IMR-90 (cell line): ENCODE measurements at regions not wholly inside any gene's neighbourhood (a gene's known extent, or its start where the extent isn't known, plus 50 kb on each side); places are given as distances from the start of the nearest gene placed in this dataset.

Source experiments
- ATAC-seq: fragments of 200-7000 bp; cut with Tn5 transposase; 2 replicates; pipeline ENCODE4 v1.9.1; 2020; ENCODE audit warnings: low read depth, mild to moderate bottlenecking, moderate library complexity
- BruUV-seq: library from RNA; stranded (reverse); fragments of 400-500 nt; replicated peaks from 2 replicates; lab custom pipeline; 2021; lab: Mats Ljungman, UMichigan
- CTCF ChIA-PET: fragments of 300-600 bp; formaldehyde crosslinking; extraction: SDS; loops from one replicate; lab custom pipeline; 2021; ENCODE audit warnings: antibody characterized with exemption; lab: Yijun Ruan, JAX
- POLR2A ChIA-PET: fragments of 300-600 bp; sonication (Branson Sonifier 250); formaldehyde crosslinking; loops from one replicate; lab custom pipeline; 2022; ENCODE audit warnings: antibody characterized with exemption; ENCODE audit not compliant: unreplicated experiment; lab: Charles Lee
- DNase-seq: peaks from one replicate; pipeline ENCODE4 v3.0.0; 2013
- H2AFZ ChIP-seq: replicated peaks from 2 replicates; pipeline ENCODE3; 2013; ENCODE audit warnings: low read length, mild to moderate bottlenecking; ENCODE audit not compliant: poor library complexity
- H2AK5ac ChIP-seq: 2 replicates; pipeline ENCODE4 v1.6.1; 2013; ENCODE audit warnings: low read depth, low read length, inconsistent platforms
- H2AK9ac ChIP-seq: replicated peaks from 2 replicates; pipeline ENCODE3; 2013; ENCODE audit warnings: mild to moderate bottlenecking, low read depth, low read length, moderate library complexity; ENCODE audit not compliant: poor library complexity
- H2BK120ac ChIP-seq: 2 replicates; pipeline ENCODE4 v1.6.1; 2013; ENCODE audit warnings: low read depth, low read length, inconsistent platforms
- H2BK15ac ChIP-seq: 3 replicates; pipeline ENCODE4 v1.6.1; 2013; ENCODE audit warnings: low read depth, low read length, inconsistent platforms
- H2BK20ac ChIP-seq: 2 replicates; pipeline ENCODE4 v1.6.1; 2013; ENCODE audit warnings: low read depth, mild to moderate bottlenecking, inconsistent platforms, low read length, moderate library complexity
- H2BK5ac ChIP-seq: 2 replicates; pipeline ENCODE4 v1.6.1; 2013; ENCODE audit warnings: mild to moderate bottlenecking, low read depth, low read length, inconsistent platforms; ENCODE audit not compliant: poor library complexity, severe bottlenecking
- H3K14ac ChIP-seq: replicated peaks from 2 replicates; pipeline ENCODE4 v1.6.1; 2013; ENCODE audit warnings: low read depth, low read length, inconsistent platforms
- H3K18ac ChIP-seq: 2 replicates; pipeline ENCODE4 v1.6.1; 2013; ENCODE audit warnings: low read depth, low read length, control low read depth
- H3K23ac ChIP-seq: 2 replicates; pipeline ENCODE4 v1.6.1; 2013; ENCODE audit warnings: low read depth, low read length, inconsistent platforms
- H3K27ac ChIP-seq: 2 replicates; pipeline ENCODE4 v1.5.1; 2013; ENCODE audit warnings: mild to moderate bottlenecking, control low read depth, low read length; ENCODE audit not compliant: insufficient read depth
- H3K27me3 ChIP-seq: 2 replicates; pipeline ENCODE4 v1.6.1; 2013; ENCODE audit warnings: low read length; ENCODE audit not compliant: control insufficient read depth, insufficient read depth
- H3K36me3 ChIP-seq: 2 replicates; pipeline ENCODE4 v1.6.1; 2013; ENCODE audit warnings: low read length, mixed read lengths; ENCODE audit not compliant: control insufficient read depth, insufficient read depth
- H3K4ac ChIP-seq: 2 replicates; pipeline ENCODE4 v1.6.1; 2013; ENCODE audit warnings: low read depth, low read length, inconsistent platforms
- H3K4me1 ChIP-seq: 2 replicates; pipeline ENCODE4 v1.6.1; 2013; ENCODE audit warnings: low read length, mixed read lengths; ENCODE audit not compliant: control insufficient read depth, insufficient read depth
- H3K4me2 ChIP-seq: 2 replicates; pipeline ENCODE4 v1.6.1; 2013; ENCODE audit warnings: low read depth, mild to moderate bottlenecking, control low read depth, low read length, moderate library complexity
- H3K4me3 ChIP-seq: 2 replicates; pipeline ENCODE4 v1.5.1; 2013; ENCODE audit warnings: low read depth, mild to moderate bottlenecking, control low read depth, low read length, moderate library complexity; ENCODE audit not compliant: insufficient read depth
- H3K56ac ChIP-seq: 2 replicates; pipeline ENCODE4 v1.6.1; 2013; ENCODE audit warnings: low read length, inconsistent platforms; ENCODE audit not compliant: insufficient read depth; ENCODE audit errors: extremely low read depth
- H3K79me1 ChIP-seq, 2 experiments: 2 replicates each; pipeline ENCODE4 v1.6.1; 2013; ENCODE audit warnings: low read length in 2 of 2, inconsistent platforms in 1 of 2, low read depth in 1 of 2
- H3K9ac ChIP-seq: 2 replicates; pipeline ENCODE4 v1.6.1; 2013; ENCODE audit warnings: low read depth, low read length, control low read depth
- H3K9me1 ChIP-seq: 2 replicates; pipeline ENCODE4 v1.6.1; 2013; ENCODE audit warnings: low read length, inconsistent platforms; ENCODE audit not compliant: insufficient read depth
- H3K9me3 ChIP-seq: 2 replicates; pipeline ENCODE4 v1.6.1; 2013; ENCODE audit warnings: low read length; ENCODE audit not compliant: control insufficient read depth, insufficient read depth
- H4K20me1 ChIP-seq: 2 replicates; pipeline ENCODE4 v1.6.1; 2013; ENCODE audit warnings: low read length, inconsistent platforms; ENCODE audit not compliant: insufficient read depth
- H4K5ac ChIP-seq: 2 replicates; pipeline ENCODE4 v1.6.1; 2013; ENCODE audit warnings: mild to moderate bottlenecking, low read depth, low read length, control low read depth
- H4K8ac ChIP-seq, 2 experiments: 2 replicates each; pipeline ENCODE4 v1.6.1; 2013; ENCODE audit warnings: low read depth in 2 of 2, low read length in 2 of 2, control low read depth in 1 of 2, inconsistent platforms in 1 of 2
- H4K91ac ChIP-seq: 2 replicates; pipeline ENCODE4 v1.6.1; 2013; ENCODE audit warnings: low read depth, low read length, inconsistent platforms; ENCODE audit not compliant: insufficient read depth
- BHLHE40 ChIP-seq: fragments of 150-350 bp; IDR thresholded peaks from 2 replicates; pipeline ENCODE4 v1.6.1; 2016; ENCODE audit warnings: mild to moderate bottlenecking, low read depth, low read length
- CEBPB ChIP-seq: IDR thresholded peaks from 2 replicates; pipeline ENCODE4 v1.6.1; 2012; ENCODE audit warnings: low read depth, low read length, improper control_type of control experiment
- CHD1 ChIP-seq: IDR thresholded peaks from 2 replicates; pipeline ENCODE4 v1.6.1; 2012; ENCODE audit warnings: low read depth, low read length, improper control_type of control experiment
- CTCF ChIP-seq: conservative IDR thresholded peaks from 2 replicates; pipeline ENCODE4 v1.5.1; 2012; ENCODE audit warnings: mild to moderate bottlenecking, low read depth, low read length, improper control_type of control experiment
- FOS ChIP-seq: fragments of 150-350 bp; IDR thresholded peaks from 2 replicates; pipeline ENCODE4 v1.6.1; 2016; ENCODE audit warnings: low read depth, low read length
- MAFK ChIP-seq: IDR thresholded peaks from 2 replicates; pipeline ENCODE4 v1.6.1; 2012; ENCODE audit warnings: low read depth, low read length, improper control_type of control experiment
- MAZ ChIP-seq: IDR thresholded peaks from 2 replicates; pipeline ENCODE4 v1.6.1; 2012; ENCODE audit warnings: low read depth, mild to moderate bottlenecking, low read length, improper control_type of control experiment, moderate library complexity, borderline replicate concordance
- MXI1 ChIP-seq: IDR thresholded peaks from 2 replicates; pipeline ENCODE4 v1.6.1; 2012; ENCODE audit warnings: low read depth, mild to moderate bottlenecking, low read length, moderate library complexity, borderline replicate concordance
- NFE2L2 ChIP-seq: fragments of 150-350 bp; IDR thresholded peaks from 2 replicates; pipeline ENCODE4 v1.6.1; 2016; ENCODE audit warnings: low read depth, mild to moderate bottlenecking, low read length
- POLR2A ChIP-seq: IDR thresholded peaks from 2 replicates; pipeline ENCODE4 v1.6.1; 2012; ENCODE audit warnings: mild to moderate bottlenecking, low read depth, low read length
- RAD21 ChIP-seq: IDR thresholded peaks from 2 replicates; pipeline ENCODE4 v1.6.1; 2012; ENCODE audit warnings: low read length, improper control_type of control experiment
- RCOR1 ChIP-seq: IDR thresholded peaks from 2 replicates; pipeline ENCODE4 v1.6.1; 2012; ENCODE audit warnings: mild to moderate bottlenecking, low read length, improper control_type of control experiment; ENCODE audit not compliant: insufficient replicate concordance
- RFX5 ChIP-seq: IDR thresholded peaks from 2 replicates; pipeline ENCODE4 v1.8.0; 2012; ENCODE audit warnings: low read depth, mild to moderate bottlenecking, low read length, moderate library complexity
- SMC3 ChIP-seq: fragments of 150-350 bp; IDR thresholded peaks from 2 replicates; pipeline ENCODE4 v1.6.1; 2016; ENCODE audit warnings: low read depth, mild to moderate bottlenecking, antibody characterized with exemption, low read length, moderate library complexity
- WGBS, 2 experiments: methylation state at CpG; one replicate each; pipeline versions ENCODE4 v1.1.5 to v1.1.7; 2013; ENCODE audit warnings: missing lambda C conversion rate in 2 of 2; ENCODE audit not compliant: insufficient read length in 1 of 2; ENCODE audit errors: extremely low coverage in 2 of 2; 5-methylcytosine and 5-hydroxymethylcytosine counted together
- dilution Hi-C: fragments of 300-500 bp; cut with HindIII; formaldehyde crosslinking; loops from one replicate; pipeline ENCODE4 v1.14.3; 2018; ENCODE audit warnings: low sequenced_read_pairs; ENCODE audit not compliant: unreplicated experiment
- in situ Hi-C: fragments of 300-500 bp; cut with MboI; formaldehyde crosslinking; loops from 3 replicates; pipeline ENCODE4 v1.14.3; 2019; ENCODE audit warnings: low sequenced_read_pairs, inconsistent platforms, mixed read lengths
- intact Hi-C: fragments of 100-400 bp; cut with micrococcal nuclease; formaldehyde crosslinking; loops from 2 replicates; pipeline ENCODE4 v1.10.0; 2022
- TF ChIP-seq, protein P1 (sequence below): fragments of 150-350 bp; IDR thresholded peaks from 2 replicates; pipeline ENCODE4 v1.6.1; 2017; ENCODE audit warnings: mild to moderate bottlenecking, antibody characterized with exemption, low read length, low read depth
- TF ChIP-seq, protein P2 (sequence below): fragments of 150-350 bp; IDR thresholded peaks from 2 replicates; pipeline ENCODE4 v1.6.1; 2016; ENCODE audit warnings: low read depth, mild to moderate bottlenecking, low read length, moderate library complexity, borderline replicate concordance

DNA sequence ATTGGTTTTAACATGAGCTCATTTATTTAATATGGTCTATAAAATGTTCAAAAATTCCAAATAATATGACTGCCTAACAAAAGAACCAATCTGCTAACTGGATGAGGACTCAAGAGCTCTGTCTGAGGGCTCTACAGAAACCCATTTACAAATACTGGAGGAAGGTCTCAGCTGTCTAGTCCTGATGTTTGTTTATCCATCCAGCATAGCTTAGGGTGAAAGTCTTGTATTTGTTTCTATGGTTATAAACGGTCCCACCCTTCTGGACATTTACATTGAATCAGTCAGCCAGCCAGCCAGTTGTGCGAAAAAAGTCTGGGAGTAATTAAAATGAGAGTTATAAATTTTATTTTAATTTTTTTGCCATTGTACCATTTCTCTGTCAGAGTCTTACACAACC lies 220.7 kb downstream of the BMP4 start:
- TF ChIP-seq NFE2L2 = no peak
- no peak for TF ChIP-seq CEBPB
- no peak for TF ChIP-seq RAD21
- TF ChIP-seq BHLHE40 = no peak
- TF ChIP-seq CTCF = no peak
- no peak for TF ChIP-seq MXI1
- no peak for TF ChIP-seq CHD1
- TF ChIP-seq RFX5 = no peak
- TF ChIP-seq MAZ = no peak
- no peak for TF ChIP-seq MAFK
- TF ChIP-seq, protein P1, sequence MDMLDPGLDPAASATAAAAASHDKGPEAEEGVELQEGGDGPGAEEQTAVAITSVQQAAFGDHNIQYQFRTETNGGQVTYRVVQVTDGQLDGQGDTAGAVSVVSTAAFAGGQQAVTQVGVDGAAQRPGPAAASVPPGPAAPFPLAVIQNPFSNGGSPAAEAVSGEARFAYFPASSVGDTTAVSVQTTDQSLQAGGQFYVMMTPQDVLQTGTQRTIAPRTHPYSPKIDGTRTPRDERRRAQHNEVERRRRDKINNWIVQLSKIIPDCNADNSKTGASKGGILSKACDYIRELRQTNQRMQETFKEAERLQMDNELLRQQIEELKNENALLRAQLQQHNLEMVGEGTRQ = no peak
- no peak for TF ChIP-seq RCOR1
- no peak for TF ChIP-seq POLR2A
- TF ChIP-seq FOS = no peak
- no peak for TF ChIP-seq SMC3
- TF ChIP-seq, protein P2, sequence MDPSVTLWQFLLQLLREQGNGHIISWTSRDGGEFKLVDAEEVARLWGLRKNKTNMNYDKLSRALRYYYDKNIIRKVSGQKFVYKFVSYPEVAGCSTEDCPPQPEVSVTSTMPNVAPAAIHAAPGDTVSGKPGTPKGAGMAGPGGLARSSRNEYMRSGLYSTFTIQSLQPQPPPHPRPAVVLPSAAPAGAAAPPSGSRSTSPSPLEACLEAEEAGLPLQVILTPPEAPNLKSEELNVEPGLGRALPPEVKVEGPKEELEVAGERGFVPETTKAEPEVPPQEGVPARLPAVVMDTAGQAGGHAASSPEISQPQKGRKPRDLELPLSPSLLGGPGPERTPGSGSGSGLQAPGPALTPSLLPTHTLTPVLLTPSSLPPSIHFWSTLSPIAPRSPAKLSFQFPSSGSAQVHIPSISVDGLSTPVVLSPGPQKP = no peak
- dilution Hi-C loops (no loop called here), intact Hi-C loops (no loop called here), in situ Hi-C loops (no loop called here)
- DNase-seq = no peak
- ChIA-PET CTCF (no interaction called here), POLR2A (no interaction called here)
- no TSS peak for BruUV-seq
- Histone ChIP-seq H3K4me1 (no peaks in the 10 kb centered on the region), H3K18ac (no peak overlapping the region), H3K4ac (no peak overlapping the region), H3K23ac (no peak overlapping the region), H2AK9ac (no peak overlapping the region), H3K36me3 (no peaks in the 10 kb centered on the region), H3K4me2 (no peak overlapping the region), H2BK15ac (no peak overlapping the region), H4K91ac (no peak overlapping the region), H4K8ac (no peak overlapping the region), H4K5ac (no peak overlapping the region), H3K27ac (no peak overlapping the region), H3K9ac (no peak overlapping the region), H2AK5ac (no peak overlapping the region), H2BK5ac (no peak overlapping the region), H3K27me3 (no peaks in the 10 kb centered on the region; the same call in 1 of the 2 replicates), H4K20me1 (no peaks in the 10 kb centered on the region), H2BK20ac (no peak overlapping the region), H3K4me3 (no peak overlapping the region), H2AFZ (no peak overlapping the region), H3K56ac (no peak overlapping the region), H3K9me1 (no peaks in the 10 kb centered on the region), H3K9me3 (no peaks in the 10 kb centered on the region), H3K14ac (no peak overlapping the region), H2BK120ac (no peak overlapping the region), H3K79me1 (no peaks in the 10 kb centered on the region)
- WGBS, 2 experiments = no CpG with 5 or more reads among the region's 2 CpGs
- no peak for ATAC-seq
